ENCODE measurements at regions not wholly inside any gene's neighbourhood (a gene's known extent, or its start where the extent isn't known, plus 50 kb on each side); places are given as distances from the start of the nearest gene placed in this dataset.

DNA sequence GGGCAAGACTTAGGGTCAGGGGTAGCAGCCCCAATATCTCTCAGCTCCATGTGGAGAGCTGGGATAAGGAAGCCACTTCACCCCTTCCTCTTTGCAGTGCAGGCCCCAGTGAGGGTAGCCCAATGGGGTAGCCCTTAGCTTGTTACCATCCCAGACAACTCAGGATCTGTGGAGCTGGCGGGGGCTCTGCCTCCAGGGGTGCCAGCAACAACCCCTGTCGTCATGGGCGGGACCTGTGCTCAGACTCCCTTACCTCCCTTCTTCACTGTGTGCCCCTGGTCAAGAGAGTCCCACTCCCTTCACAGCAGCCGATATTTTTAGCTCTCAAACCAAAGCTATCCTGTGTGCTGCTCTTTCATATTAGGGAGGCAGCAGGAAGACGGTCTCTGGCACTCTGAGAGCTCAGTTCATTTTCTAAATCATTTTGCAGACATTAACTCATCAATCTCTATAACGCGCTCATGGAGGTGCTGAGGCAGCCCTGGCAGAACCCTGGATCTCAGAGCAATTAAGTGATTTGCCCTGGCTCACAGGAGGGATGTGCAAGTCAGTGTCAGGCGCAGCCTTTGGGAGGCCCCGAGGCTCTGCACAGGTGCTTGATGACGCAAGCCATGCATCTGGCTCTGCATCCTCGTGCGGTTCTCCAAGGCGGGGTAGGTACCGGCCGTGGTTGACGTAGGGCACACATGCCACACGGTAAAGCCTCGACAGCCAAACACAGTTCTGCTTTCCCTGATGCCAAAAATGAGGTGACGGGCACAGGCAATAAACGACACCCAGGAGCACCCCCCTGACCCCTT is 357.6 kb downstream of the SHANK2 start:
- H2AFZ ChIP-seq (ENCODE audit: low read depth, low read length): no peak overlapping the region
- no peak overlapping the region for H3K4me3 ChIP-seq (ENCODE audit: low read length)
- H3K9ac ChIP-seq (ENCODE audit: low read length): no peak overlapping the region

DNA sequence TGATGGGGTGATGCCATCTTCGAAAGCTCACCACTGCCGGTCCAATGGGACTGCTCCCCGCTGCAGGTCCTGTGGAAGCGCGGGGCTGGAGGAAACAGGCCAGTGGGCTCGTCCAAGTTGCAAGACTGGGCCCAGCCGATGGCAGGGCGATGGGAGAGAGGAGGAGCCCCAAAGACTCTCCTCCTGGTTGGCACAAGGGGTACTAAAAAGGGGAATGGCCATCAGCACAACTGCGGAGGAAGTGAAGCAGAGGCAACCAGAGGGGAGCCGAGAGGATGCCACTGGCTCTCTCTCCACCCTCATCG is 357.1 kb downstream of the SHANK2 start:
- no peaks in the 10 kb centered on the region for H3F3A ChIP-seq (ENCODE audit: insufficient read depth, low read length, poor library complexity, severe bottlenecking)
- no peaks in the 10 kb centered on the region for H3K9me3 ChIP-seq (ENCODE audit: low read length)
- no peak overlapping the region for H3K4me2 ChIP-seq (ENCODE audit: low read length)
- no peaks in the 10 kb centered on the region for H4K20me1 ChIP-seq (ENCODE audit: insufficient read depth)
- no peaks in the 10 kb centered on the region for H3K79me2 ChIP-seq (replicated peaks; ENCODE audit: insufficient read depth, low read length)
- no peaks in the 10 kb centered on the region for H3K9me2 ChIP-seq (ENCODE audit: insufficient read depth, low read length)
- no peak overlapping the region for H2AFZ ChIP-seq (ENCODE audit: low read depth, low read length)
- H3K9ac ChIP-seq (ENCODE audit: low read length): no peak overlapping the region
- no peak overlapping the region for H3K27ac ChIP-seq (ENCODE audit: low read length)
- H3K4me3 ChIP-seq (ENCODE audit: low read length): no peak overlapping the region
- no peak for TF ChIP-seq MXI1 (conservative IDR thresholded peaks at IDR 0.05; ENCODE audit: poor library complexity, severe bottlenecking)
- H3K36me3 ChIP-seq (ENCODE audit: insufficient read depth, low read length): no peaks in the 10 kb centered on the region
- no peaks in the 10 kb centered on the region for H3K27me3 ChIP-seq (ENCODE audit: insufficient read depth, low read depth, low read length)

More for the DNA sequence above, 357.6 kb downstream of the SHANK2 start:
- Histone ChIP-seq H3K27ac (ENCODE audit: low read length) (no peak overlapping the region), H3F3A (ENCODE audit: insufficient read depth, low read length, poor library complexity, severe bottlenecking) (no peaks in the 10 kb centered on the region), H3K27me3 (ENCODE audit: insufficient read depth, low read depth, low read length) (no peaks in the 10 kb centered on the region), H3K36me3 (ENCODE audit: insufficient read depth, low read length) (no peaks in the 10 kb centered on the region), H3K9me2 (ENCODE audit: insufficient read depth, low read length) (no peaks in the 10 kb centered on the region), H3K4me2 (ENCODE audit: low read length) (no peak overlapping the region), H3K79me2 (replicated peaks; ENCODE audit: insufficient read depth, low read length) (no peaks in the 10 kb centered on the region), H3K9me3 (ENCODE audit: low read length) (no peaks in the 10 kb centered on the region), H4K20me1 (ENCODE audit: insufficient read depth) (no peaks in the 10 kb centered on the region)
- TF ChIP-seq EZH2 (IDR thresholded peaks at IDR 0.05; ENCODE audit: borderline replicate concordance, insufficient read depth, low read length, poor library complexity, severe bottlenecking) (no peak), MXI1 (conservative IDR thresholded peaks at IDR 0.05; ENCODE audit: poor library complexity, severe bottlenecking) (no peak), SMC3 (conservative IDR thresholded peaks at IDR 0.05; ENCODE audit: poor library complexity) (no peak), POLR2AphosphoS5 (IDR thresholded peaks at IDR 0.05) (no peak), TAF1 (IDR thresholded peaks at IDR 0.05; ENCODE audit: low read depth) (no peak), RAD21 (conservative IDR thresholded peaks at IDR 0.05) (no peak), EP300 (conservative IDR thresholded peaks at IDR 0.05; ENCODE audit: poor library complexity, severe bottlenecking) (no peak)
- TF ChIP-seq, protein P1, sequence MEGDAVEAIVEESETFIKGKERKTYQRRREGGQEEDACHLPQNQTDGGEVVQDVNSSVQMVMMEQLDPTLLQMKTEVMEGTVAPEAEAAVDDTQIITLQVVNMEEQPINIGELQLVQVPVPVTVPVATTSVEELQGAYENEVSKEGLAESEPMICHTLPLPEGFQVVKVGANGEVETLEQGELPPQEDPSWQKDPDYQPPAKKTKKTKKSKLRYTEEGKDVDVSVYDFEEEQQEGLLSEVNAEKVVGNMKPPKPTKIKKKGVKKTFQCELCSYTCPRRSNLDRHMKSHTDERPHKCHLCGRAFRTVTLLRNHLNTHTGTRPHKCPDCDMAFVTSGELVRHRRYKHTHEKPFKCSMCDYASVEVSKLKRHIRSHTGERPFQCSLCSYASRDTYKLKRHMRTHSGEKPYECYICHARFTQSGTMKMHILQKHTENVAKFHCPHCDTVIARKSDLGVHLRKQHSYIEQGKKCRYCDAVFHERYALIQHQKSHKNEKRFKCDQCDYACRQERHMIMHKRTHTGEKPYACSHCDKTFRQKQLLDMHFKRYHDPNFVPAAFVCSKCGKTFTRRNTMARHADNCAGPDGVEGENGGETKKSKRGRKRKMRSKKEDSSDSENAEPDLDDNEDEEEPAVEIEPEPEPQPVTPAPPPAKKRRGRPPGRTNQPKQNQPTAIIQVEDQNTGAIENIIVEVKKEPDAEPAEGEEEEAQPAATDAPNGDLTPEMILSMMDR (IDR thresholded peaks at IDR 0.05; ENCODE audit: poor library complexity, severe bottlenecking): no peak
- TF ChIP-seq, protein P2, sequence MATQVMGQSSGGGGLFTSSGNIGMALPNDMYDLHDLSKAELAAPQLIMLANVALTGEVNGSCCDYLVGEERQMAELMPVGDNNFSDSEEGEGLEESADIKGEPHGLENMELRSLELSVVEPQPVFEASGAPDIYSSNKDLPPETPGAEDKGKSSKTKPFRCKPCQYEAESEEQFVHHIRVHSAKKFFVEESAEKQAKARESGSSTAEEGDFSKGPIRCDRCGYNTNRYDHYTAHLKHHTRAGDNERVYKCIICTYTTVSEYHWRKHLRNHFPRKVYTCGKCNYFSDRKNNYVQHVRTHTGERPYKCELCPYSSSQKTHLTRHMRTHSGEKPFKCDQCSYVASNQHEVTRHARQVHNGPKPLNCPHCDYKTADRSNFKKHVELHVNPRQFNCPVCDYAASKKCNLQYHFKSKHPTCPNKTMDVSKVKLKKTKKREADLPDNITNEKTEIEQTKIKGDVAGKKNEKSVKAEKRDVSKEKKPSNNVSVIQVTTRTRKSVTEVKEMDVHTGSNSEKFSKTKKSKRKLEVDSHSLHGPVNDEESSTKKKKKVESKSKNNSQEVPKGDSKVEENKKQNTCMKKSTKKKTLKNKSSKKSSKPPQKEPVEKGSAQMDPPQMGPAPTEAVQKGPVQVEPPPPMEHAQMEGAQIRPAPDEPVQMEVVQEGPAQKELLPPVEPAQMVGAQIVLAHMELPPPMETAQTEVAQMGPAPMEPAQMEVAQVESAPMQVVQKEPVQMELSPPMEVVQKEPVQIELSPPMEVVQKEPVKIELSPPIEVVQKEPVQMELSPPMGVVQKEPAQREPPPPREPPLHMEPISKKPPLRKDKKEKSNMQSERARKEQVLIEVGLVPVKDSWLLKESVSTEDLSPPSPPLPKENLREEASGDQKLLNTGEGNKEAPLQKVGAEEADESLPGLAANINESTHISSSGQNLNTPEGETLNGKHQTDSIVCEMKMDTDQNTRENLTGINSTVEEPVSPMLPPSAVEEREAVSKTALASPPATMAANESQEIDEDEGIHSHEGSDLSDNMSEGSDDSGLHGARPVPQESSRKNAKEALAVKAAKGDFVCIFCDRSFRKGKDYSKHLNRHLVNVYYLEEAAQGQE (IDR thresholded peaks at IDR 0.05; ENCODE audit: borderline replicate concordance): no peak
